NCI-H2107 treated with DMSO at 0.1 percent for 48 hours (cell line): ENCODE measurements at regions not wholly inside any gene's neighbourhood (a gene's known extent, or its start where the extent isn't known, plus 50 kb on each side); places are given as distances from the start of the nearest gene placed in this dataset.
"Not testable (repeated sequence)": the region's sequence is repeated elsewhere in the genome, so short reads cannot be mapped to it uniquely, and the experiment has no call there.

Experiments used
- DNase-seq: peaks from one replicate; lab custom pipeline; 2025; ENCODE audit not compliant: unreplicated experiment; lab: John Stamatoyannopoulos, UW

DNA sequence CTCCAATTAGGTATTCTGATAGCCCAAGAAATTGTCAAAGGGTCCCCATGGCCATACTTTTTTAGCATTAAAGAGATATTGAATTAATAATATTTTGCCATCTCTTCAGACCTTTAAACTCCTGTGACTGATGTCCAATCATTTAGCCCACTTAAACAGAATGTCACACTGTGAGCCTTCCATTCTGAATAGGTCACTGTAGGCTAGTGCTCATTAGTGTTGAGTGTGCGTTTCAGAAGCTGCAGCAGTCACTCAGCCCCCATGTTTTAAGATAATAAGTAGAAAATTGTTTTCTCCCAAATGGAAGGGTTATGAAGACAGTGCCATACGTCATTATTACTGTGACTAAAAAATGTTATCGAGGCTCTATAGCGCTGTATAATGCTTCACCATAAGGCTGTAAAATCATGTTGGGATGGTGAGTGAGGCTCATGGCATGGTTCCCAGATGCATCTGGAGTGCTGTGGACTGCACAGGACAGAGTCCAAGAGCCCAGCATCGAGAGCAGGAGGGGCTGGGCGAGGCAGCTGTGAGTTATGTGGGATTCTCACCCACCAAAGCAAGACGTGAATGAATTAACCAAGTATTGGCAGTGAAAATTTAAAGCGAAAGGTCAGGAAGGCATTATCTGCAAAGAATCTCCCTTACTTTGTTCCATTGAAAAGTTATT lies 2112.9 kb upstream of the WWC1 start:
- DNase-seq, result no peak

DNA sequence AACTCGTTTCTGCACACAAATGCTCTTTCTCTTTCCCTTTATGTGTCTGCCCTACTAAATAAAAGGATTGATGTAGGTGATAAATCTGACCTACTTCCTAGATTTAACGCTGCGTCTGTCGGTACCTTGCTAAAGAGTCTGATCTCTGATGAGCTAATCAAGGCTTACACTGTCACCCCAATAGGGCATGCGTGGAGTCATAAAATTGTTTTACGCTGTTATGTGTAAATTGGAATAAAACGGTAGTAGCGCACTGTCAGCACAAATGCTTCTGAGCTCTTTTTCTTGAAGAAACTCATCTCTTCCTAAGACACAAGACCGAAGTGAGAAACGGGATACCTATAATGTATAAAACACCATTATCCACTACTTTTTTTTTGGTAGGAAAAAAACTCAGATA lies 2106.3 kb upstream of the WWC1 start:
- no peak for DNase-seq

DNA sequence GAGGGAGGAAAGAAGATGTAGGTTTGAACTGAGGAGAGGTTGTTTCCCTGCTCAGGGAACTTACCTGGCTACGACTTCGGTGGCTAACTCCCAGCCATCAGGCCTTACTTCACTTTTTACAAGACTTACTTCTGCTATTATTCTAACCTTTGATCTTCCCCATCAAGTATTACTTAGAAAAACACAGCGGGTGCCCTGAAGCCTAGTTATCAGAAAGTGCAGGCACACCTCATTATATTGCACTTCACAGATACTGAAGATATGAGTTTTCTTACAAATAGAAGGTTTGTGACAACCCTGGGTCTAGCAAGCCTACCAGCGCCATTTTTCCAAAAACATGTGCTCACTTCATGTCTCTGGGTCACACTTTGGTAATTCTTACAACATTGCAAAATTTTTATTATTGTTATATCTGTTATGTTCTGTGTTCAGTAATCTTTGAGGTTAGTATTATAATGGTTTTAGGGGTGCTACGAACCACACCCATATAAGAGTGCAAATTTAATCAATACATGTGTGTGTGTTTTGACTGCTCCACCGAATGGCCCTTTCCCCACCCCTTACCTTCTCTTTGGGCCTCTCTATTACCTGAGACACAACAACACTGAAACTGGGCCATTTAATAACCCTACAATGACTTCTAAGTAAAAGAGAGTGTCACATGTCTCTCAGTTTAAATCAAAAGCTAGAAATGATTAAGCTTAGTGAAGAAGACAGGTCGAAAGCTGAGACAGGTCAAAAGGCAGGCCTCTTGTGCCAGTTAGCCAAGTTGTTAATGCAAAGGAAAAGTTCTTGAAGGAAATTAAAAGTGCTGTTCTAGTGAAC lies 2102.7 kb upstream of the WWC1 start:
- DNase-seq, result no peak

DNA sequence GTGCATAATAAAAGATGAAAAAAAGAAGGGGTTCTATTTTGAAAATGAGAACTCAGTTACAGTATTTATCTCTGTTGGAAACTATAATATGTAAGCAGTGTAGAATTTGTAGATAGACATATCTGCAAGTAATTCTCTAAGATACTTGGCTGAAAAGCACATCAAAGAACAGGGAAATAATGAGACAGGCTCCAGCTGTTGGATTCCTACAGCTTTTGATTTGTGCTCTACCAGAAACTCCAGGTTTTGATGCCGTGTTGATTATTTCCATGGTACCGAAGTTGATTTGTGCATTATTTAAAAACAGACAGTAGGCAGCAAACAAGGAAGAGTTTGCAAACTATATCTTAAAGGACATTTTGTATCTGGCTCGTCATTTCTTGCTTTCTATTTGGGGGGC lies 2098.7 kb upstream of the WWC1 start:
- DNase-seq, result no peak

DNA sequence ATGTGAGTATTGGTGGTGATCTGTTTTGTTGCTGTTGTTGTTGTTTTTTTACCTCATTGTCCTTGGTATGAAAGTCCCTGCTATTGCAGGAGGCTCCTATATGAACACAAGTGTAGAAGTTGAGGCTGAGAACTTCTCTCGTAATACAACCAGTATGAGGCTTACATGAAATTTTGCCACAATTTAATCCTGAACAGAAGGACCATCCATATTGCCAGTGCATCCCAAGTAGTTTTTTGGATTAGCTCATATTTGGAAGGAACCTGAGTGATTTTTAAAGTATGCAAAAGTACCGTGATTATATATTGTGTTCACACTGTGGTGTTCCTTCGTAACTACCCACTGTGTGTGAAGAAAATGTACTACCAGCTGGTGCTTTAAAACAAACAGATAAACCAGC lies 2095.5 kb upstream of the WWC1 start:
- no peak for DNase-seq

DNA sequence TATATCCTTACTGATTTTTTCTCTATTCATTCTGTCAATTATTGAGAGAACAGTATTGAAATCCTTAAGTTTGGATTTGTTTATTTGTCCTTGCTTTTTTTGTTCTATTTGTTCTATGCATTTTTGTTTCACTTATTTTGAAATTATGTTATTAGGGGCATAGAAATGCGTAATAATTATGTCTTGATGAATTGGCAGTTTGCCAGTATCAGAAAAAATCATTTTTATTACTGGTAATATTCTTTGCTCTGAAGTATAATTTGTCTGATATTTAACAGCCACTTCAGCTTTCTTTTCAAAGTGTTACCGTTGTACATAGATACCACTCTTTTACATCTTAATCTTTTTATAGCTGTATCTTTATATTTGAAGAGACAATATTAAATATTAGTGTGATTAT lies 2090.9 kb upstream of the WWC1 start:
- DNase-seq, result no peak

DNA sequence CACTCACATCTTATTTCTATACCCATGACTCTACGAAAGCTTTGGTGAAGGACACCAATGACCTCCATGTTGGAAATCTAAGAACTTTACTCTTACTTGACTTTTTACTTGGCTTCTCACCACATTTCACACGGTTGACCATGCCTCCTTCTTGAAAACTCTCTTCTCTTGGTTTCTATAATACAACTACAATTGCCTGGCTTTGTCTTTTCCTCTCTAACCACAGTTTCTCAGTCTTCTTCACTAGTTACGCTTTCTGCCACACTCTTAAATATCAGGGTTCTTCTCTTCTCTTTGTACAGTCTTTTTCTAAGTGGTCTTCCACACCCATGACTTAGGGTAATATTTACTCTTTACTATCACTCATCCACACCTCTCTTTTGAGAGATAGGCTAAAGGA lies 2079.8 kb upstream of the WWC1 start:
- no peak for DNase-seq

DNA sequence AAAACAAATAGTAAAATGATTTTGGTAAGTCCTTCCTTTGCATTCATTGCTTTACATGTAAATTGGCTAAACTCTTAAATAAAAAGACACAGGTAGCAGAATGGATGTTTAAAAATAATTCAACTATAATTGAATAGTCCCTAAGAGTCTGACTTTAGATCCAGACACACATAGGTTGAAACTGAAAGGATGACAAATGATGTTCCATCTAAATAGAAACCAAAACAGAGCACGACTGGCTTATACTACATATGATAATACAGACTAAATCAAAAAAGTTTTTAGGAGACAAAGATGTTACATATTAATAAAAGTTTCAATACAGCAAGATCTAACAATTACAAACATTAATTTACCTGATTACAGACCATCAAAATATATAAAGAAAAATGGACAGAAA lies 2055.1 kb upstream of the WWC1 start:
- DNase-seq, result no peak

DNA sequence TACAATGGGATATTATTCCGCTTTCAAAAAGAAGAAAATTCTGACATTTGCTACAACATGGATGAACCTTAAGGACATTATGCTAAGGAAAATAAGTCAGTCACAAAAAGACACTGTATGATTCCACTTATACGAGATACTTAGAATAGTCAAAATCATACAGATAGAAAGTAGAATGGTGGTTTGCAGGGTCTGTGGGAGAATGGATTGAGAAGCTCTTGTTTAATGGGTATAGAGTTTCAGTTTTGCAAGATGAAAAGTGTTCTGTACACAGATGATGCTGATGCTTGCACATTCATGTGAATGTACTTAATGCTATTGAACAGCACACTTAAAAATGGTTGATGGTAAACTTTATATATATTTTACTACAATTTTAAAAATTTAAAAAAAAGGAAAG lies 2050.7 kb upstream of the WWC1 start:
- DNase-seq, result no peak

DNA sequence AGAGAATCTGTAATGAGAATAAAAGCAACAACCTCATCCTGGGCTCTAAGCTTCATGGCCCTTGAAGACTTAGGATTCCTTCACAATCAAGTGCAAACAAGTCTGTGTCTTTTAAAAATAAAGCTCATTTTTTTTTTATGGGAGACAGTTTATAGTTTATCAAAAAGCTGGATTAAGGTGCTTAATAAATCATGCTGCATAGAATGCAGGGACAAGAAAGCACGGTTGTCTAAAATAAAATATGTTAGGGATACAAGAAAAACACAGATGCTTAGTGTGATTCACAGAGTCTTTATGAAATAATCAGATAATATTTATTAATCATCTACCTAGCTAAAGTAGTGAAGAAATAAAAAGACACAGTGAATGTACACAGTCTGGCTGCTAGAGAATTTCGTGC lies 2045.9 kb upstream of the WWC1 start:
- DNase-seq, result no peak

DNA sequence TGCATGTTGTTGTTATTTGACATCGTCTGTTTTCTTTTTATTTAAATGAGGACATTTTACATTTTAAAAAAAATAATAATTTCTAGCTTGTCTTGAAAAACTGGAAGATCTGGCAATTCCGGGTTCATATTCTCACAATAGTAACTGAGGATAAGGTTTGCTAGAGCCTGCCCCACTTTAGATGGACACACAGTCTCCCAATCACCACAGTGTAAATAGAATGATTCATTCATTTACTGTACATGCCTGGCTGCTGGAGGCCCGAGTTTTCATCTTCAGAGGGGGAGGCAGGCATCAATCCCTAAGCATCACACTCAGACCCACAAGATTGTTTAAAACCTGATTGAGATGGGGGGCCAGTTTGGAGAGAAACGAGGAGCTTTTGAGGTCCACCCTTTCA lies 2039.7 kb upstream of the WWC1 start:
- DNase-seq, result no peak

DNA sequence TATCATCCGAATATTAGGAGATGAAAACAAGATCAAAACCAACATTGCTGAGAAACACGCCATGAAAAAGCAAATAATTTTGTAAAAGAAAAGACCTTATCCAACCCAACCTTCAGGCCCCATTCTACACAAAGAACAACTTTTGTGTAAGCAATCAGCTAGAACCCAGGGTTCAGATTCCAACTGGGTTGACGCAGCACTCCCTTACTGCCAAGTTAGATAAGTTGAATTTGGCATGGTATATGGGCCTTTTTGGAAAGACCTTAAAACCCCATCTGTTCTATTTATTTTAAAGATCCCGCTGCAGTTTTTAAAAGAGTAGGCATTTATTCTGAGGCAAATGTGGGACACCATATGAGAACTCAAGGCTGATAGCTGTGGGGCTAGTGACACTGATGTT lies 2033.8 kb upstream of the WWC1 start:
- DNase-seq, result no peak

DNA sequence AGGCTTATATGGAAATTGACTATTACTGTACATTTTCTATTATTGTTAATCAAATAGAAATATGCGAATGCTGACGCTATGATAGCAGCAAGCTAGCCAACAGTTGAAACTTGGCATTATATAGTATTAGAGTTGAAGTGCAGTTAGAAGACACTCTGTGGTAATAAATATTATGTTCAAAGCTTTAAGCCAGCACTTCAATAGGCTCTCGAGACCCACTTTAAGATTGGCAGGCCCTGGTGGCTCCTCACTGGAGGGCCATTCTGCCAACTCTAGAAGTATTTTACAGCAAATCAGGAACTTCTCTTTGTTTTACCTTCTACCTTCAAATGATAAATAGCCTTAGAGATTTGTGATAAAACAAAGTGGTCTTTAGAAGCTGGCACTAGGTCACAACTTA lies 2029.0 kb upstream of the WWC1 start:
- no peak for DNase-seq

DNA sequence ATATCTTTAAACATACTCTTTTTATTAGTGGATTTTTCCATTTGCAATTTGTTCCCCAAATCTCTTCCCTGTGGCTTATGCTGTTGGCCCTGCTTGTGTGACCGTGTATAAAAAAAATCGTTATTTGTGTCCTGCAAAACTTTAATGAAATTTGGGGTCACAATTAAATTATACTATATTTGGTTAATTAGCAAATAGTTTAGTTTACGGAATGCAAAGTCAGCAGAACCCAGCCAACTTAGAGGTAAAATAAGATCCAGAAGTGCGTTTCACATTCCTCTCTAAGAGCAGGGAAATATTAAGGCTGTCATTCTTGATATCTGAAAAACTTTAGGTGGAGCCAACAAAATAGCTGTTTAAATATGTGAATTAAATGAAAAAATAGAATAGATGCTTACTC lies 2023.5 kb upstream of the WWC1 start:
- DNase-seq, result no peak

DNA sequence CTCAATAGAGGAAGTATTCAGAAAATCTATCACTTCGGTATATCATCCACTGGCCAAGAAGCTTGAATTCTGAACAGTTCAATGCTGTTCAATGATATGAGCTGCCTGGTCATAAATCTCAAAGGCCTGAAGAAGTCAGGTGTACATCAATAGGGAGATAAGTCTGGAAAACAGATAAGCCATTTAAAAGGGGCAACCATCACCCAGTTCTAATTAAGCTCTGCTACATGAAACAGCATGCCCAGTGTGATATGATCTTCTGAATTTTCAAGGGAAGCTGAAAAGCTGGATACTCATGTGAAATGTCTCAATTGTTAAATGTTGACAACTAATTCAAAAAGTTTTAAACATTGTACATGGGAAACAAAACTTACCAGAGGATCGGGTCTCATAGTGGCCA lies 2020.7 kb upstream of the WWC1 start:
- no peak for DNase-seq

DNA sequence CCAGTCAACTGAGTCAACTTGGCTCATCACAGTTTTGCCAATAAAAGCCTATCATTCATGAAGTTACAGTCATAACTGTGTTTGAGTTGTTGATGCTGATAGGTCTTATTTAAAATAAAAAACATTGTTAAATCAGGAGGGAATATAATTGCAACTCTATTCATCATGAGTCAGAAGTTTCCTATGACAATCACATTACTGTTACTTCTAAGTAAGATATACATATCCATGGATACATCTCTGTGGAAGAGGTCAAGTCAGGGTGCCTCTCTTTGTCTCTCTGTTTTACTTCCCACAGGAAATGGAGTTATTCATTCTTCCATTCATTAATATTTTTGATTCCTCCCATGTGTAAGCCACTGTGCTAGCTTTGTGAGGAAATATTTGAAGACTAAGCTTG lies 2015.4 kb upstream of the WWC1 start:
- no peak for DNase-seq

DNA sequence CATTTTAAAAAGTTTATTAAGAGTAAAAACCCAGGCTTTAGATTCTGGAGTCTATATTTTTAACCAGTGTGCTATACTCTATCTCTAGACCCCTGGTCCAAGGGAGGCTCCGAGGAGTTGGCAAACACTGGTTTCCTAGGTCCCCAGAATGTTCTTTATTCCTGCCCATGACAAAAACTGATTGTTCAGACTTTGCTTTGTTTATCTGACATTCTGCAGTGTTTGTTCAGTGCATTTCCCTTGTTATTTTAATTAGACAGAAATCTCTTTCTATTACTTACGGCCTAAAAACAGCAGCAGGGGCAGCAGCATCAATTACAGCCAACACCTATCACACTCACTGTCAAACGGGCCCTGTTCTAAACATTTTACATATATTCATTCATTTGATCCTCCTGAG lies 2011.6 kb upstream of the WWC1 start:
- no peak for DNase-seq

DNA sequence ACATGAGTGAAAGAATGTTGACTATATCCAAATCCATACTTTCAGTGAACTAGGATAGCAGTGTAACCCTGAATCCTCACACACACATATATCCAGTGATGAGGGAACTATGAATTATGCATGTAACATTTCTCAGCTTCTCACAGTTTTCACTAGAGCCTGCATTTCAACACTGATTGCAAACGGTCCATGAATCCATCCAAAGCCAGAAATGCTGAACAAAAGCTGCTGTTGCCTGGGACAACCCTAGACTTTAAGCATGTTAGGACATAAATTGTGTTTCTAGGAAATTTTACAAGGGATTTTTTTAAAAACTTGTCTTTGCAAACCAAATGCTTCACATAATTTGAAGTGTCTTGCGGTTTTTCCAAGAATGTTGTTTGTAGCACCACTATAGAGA lies 2010.0 kb upstream of the WWC1 start:
- no peak for DNase-seq

DNA sequence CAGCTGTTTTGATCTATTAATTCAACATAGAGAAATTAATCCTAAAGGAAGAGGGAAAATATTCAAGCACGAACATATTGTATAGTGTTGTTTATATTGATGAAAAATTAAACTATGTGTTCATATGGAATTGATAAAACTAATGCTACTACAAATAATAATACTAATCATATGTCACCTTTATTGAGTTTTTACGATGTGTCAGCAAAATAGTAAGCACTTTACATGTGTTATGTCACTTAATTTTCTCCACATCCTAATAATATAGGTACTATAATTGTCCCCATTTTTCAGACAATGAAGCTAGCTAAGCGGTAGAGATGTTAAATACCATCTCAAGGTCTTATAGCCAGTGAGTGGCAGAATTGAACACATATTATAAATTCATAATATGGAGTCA lies 2008.5 kb upstream of the WWC1 start:
- DNase-seq, result no peak

DNA sequence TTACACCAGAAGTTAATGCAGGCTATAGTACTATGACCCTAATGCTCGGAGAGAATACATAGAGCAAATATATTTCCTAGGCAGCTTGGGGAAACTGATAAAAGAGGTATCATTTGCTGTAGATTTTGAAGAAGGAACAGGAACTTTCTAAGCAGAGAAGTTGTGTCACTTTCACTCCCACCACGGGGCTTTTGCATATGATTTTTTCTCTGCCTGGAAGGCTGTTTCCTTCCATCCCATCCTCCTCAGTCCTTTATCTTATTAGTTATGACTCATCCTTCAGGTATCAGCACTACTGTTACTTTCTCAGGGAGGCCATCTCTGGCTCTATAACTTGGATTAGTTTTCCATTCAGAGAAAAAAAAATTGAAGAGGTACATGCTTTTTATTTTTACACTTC lies 2006.1 kb upstream of the WWC1 start:
- DNase-seq, result no peak

DNA sequence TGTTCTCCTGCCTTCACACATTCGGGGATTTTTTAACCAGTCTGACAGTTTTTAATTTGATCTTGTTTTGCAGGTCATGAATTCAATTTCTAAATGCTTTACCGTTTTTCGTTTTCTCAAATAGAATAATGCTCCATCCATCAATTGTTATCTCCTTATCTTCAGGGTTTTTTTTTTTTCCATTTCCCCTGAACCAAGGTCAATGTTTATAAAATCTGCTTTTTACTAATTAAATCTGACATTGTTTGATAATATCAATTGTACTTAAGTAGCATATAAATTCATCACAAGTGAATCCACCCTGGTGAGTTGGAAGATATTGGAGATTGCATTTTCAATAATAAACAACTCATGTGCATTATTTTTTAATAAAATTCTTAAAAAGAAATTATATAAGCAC lies 2004.6 kb upstream of the WWC1 start:
- DNase-seq, result no peak

DNA sequence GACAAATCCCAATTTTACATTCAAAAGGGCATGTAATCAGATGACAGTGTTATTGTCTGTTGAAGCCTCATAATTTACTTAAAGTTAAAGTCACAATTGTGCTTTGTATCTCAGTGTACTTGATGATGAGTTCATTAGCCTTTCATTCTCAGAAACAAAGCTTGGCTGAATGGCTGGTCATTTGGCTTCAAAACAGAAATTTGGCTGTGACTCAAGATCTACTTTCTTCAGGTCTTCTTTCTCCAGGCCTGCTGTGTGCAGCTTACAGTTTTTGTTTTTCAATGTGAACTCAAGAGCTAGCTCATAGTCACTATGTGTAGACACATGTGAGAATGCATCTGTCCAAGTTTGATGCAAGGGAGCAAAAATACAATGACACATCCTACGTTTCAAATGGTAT lies 2003.6 kb upstream of the WWC1 start:
- no peak for DNase-seq

DNA sequence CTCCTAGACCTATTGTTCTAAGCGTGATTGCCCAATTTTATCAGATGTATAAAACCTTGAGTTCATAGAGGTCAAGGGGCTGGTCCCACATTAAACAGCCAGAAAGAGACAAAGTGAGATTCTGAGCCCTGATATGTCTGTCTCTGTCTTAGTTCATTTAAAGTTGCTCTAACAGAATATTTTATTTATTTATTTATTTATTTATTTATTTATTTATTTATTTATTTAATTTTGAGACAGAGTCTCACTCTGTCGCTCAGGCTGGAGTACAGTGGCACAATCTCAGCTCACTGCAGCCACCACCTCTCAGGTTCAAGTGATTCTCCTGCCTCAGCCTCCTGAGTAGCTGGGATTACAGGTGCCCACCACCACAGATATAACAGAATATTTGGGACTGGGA lies 1999.6 kb upstream of the WWC1 start:
- DNase-seq, result not testable (repeated sequence)
